MCF 10A (cell line): ENCODE measurements at regions not wholly inside any gene's neighbourhood (a gene's known extent, or its start where the extent isn't known, plus 50 kb on each side); places are given as distances from the start of the nearest gene placed in this dataset.
"Not testable (repeated sequence)": the region's sequence is repeated elsewhere in the genome, so short reads cannot be mapped to it uniquely, and the experiment has no call there.

ENCODE experiments used
- BruUV-seq: library from RNA; stranded (reverse); fragments of 400-500 nt; replicated peaks from 2 replicates; lab custom pipeline; 2021; lab: Mats Ljungman, UMichigan
- CTCF ChIA-PET: fragments of 300-600 bp; sonication (Branson Sonifier 250); formaldehyde crosslinking; extraction: SDS; loops from one replicate; lab custom pipeline; 2021; ENCODE audit warnings: antibody characterized with exemption, inconsistent platforms; lab: Yijun Ruan, JAX
- POLR2A ChIA-PET: fragments of 300-600, 350-650 bp; sonication (Branson Sonifier 250); formaldehyde crosslinking; extraction: SDS; loops from one replicate; lab custom pipeline; 2020; ENCODE audit warnings: antibody characterized with exemption, inconsistent platforms; lab: Yijun Ruan, JAX
- DNase-seq: peaks from one replicate; pipeline ENCODE4 v3.0.0-alpha.2; 2018; ENCODE audit not compliant: unreplicated experiment
- H3K27ac Mint-ChIP-seq: one replicate; pipeline ENCODE4 v1.8.0; 2022; ENCODE audit warnings: mild to moderate bottlenecking, low read depth, mixed read lengths; ENCODE audit not compliant: unreplicated experiment
- H3K27me3 Mint-ChIP-seq: one replicate; pipeline ENCODE4 v1.8.0; 2022; ENCODE audit warnings: mixed read lengths; ENCODE audit not compliant: insufficient read depth, unreplicated experiment
- H3K36me3 Mint-ChIP-seq: one replicate; pipeline ENCODE4 v1.8.0; 2022; ENCODE audit warnings: mild to moderate bottlenecking, moderate library complexity, mixed read lengths; ENCODE audit not compliant: insufficient read depth, unreplicated experiment
- H3K4me1 Mint-ChIP-seq: one replicate; pipeline ENCODE4 v1.8.0; 2022; ENCODE audit warnings: mixed read lengths; ENCODE audit not compliant: insufficient read depth, unreplicated experiment
- H3K4me3 Mint-ChIP-seq: one replicate; pipeline ENCODE4 v1.8.0; 2022; ENCODE audit warnings: mild to moderate bottlenecking, moderate library complexity, mixed read lengths; ENCODE audit not compliant: unreplicated experiment
- H3K9me3 Mint-ChIP-seq: one replicate; pipeline ENCODE4 v1.8.0; 2022; ENCODE audit warnings: mixed read lengths; ENCODE audit not compliant: unreplicated experiment
- intact Hi-C: fragments of 100-400 bp; cut with micrococcal nuclease; formaldehyde crosslinking; loops from 2 replicates; pipeline ENCODE4 v1.14.1; 2022
- TF ChIP-seq, protein P1 (sequence below): fragments of 200-600 bp; IDR thresholded peaks from one replicate; pipeline ENCODE4 v1.8.0; 2022; ENCODE audit warnings: antibody characterized with exemption, mild to moderate bottlenecking; ENCODE audit not compliant: unreplicated experiment

DNA sequence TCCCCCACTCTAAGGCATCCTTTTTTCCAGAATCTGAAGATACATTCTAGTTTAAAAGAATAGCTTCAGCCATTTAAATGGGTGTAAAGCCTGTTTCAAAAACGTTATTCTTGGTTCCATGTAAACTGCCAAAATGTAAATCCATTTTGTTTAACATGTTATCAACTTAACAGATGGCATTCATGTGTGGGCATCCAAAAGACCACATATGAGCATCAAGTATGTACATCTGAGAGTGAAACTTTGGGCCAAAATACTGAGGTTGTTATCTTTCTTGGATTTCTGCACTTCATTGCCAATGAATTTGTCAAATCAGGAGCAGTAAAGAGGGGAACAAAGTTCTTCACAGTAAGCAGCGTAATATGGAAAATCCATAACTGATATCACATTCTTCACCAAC, 395.4 kb downstream of the ZNF804A start:
- no TSS peak for BruUV-seq
- no peaks in the 10 kb centered on the region for H3K36me3 Mint-ChIP-seq
- ChIA-PET CTCF (no interaction called here), POLR2A (no interaction called here)
- TF ChIP-seq, protein P1, sequence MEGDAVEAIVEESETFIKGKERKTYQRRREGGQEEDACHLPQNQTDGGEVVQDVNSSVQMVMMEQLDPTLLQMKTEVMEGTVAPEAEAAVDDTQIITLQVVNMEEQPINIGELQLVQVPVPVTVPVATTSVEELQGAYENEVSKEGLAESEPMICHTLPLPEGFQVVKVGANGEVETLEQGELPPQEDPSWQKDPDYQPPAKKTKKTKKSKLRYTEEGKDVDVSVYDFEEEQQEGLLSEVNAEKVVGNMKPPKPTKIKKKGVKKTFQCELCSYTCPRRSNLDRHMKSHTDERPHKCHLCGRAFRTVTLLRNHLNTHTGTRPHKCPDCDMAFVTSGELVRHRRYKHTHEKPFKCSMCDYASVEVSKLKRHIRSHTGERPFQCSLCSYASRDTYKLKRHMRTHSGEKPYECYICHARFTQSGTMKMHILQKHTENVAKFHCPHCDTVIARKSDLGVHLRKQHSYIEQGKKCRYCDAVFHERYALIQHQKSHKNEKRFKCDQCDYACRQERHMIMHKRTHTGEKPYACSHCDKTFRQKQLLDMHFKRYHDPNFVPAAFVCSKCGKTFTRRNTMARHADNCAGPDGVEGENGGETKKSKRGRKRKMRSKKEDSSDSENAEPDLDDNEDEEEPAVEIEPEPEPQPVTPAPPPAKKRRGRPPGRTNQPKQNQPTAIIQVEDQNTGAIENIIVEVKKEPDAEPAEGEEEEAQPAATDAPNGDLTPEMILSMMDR, result no peak
- no peaks in the 10 kb centered on the region for H3K4me1 Mint-ChIP-seq
- H3K4me3 Mint-ChIP-seq, result no peak overlapping the region
- H3K27me3 Mint-ChIP-seq, result no peaks in the 10 kb centered on the region
- DNase-seq, result no peak
- intact Hi-C loops, result no loop called here
- no peak overlapping the region for H3K27ac Mint-ChIP-seq
- H3K9me3 Mint-ChIP-seq, result no peaks in the 10 kb centered on the region

DNA sequence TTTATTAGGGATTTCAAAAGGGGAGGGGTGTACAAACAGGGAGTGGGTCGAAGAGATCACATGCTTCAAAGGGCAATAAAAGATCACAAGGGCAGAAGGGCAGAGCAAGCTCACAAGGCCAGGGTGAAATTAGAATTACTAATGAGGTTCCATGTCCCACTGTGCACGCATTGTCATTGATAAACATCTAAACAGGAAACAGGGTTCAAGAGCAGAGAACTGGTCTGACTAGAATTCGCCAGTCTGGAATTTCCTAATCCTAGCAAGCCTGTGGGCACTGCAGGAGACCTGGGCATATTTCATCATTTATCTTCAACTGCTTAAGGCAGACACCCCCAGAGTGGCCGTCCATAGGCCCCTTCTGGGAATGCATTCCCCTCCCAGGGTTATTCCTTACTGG, 408.2 kb downstream of the ZNF804A start:
- H3K27ac Mint-ChIP-seq, result no peak overlapping the region
- H3K9me3 Mint-ChIP-seq, result peaks cover 20% of the 10 kb centered on the region
- ChIA-PET CTCF (no interaction called here), POLR2A (no interaction called here)
- no peaks in the 10 kb centered on the region for H3K27me3 Mint-ChIP-seq
- intact Hi-C loops, result no loop called here
- BruUV-seq, result no TSS peak
- no peak for DNase-seq
- no peaks in the 10 kb centered on the region for H3K4me1 Mint-ChIP-seq
- TF ChIP-seq, protein P1, result no peak
- H3K4me3 Mint-ChIP-seq, result no peak overlapping the region
- H3K36me3 Mint-ChIP-seq, result no peaks in the 10 kb centered on the region

DNA sequence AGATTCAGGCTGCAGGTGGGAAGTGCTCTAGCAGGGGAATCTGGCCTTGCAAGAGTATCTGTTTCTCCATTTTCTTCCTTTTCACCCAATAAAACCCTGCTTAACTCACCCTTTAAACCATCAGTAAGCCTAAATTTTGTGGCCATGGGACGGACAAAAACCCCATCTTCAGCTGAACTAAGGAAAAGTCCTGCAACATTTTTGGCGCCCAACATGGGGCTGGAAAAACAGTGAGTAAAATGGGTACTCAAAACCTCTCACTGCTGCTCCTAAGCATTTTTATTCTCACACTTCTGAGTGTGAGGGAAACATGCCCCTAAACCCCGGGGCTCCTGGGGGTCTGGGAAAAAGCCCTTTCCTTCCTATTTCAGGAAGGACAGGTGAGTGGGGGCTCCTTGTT, 414.3 kb downstream of the ZNF804A start:
- Mint-ChIP-seq H3K36me3 (no peaks in the 10 kb centered on the region), H3K4me1 (no peaks in the 10 kb centered on the region), H3K9me3 (peaks cover 29% of the 10 kb centered on the region), H3K4me3 (no peak overlapping the region), H3K27ac (no peak overlapping the region), H3K27me3 (no peaks in the 10 kb centered on the region)
- intact Hi-C loops, result no loop called here
- DNase-seq, result peak; percentile 25
- TF ChIP-seq, protein P1, result no peak
- POLR2A ChIA-PET, result no interaction called here
- no TSS peak for BruUV-seq
- CTCF ChIA-PET, result no interaction called here

DNA sequence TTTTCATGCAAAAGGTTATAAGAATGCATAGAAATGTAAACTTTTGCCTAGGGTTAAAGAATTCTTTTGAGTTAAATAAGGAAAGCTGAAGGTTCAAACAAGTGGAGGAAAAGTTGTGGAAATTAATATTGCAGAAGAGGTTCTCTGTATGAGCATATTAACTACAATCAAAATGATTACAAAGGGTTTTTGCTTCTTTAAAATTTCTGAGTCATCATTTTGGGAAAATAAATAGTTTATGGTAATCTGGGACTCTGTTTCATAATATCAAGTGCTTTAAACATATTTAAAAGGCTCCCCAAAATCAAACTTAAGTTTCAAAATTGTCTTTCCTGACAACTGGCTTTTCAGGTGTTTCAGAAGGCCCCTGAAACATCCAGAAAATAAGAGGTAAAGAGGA, 415.7 kb downstream of the ZNF804A start:
- CTCF ChIA-PET, result no interaction called here
- no peak overlapping the region for H3K27ac Mint-ChIP-seq
- peaks cover 29% of the 10 kb centered on the region for H3K9me3 Mint-ChIP-seq
- H3K4me3 Mint-ChIP-seq, result no peak overlapping the region
- TF ChIP-seq, protein P1, result no peak
- H3K27me3 Mint-ChIP-seq, result no peaks in the 10 kb centered on the region
- intact Hi-C loops, result no loop called here
- no TSS peak for BruUV-seq
- H3K36me3 Mint-ChIP-seq, result no peaks in the 10 kb centered on the region
- H3K4me1 Mint-ChIP-seq, result no peaks in the 10 kb centered on the region
- no peak for DNase-seq
- POLR2A ChIA-PET, result no interaction called here

DNA sequence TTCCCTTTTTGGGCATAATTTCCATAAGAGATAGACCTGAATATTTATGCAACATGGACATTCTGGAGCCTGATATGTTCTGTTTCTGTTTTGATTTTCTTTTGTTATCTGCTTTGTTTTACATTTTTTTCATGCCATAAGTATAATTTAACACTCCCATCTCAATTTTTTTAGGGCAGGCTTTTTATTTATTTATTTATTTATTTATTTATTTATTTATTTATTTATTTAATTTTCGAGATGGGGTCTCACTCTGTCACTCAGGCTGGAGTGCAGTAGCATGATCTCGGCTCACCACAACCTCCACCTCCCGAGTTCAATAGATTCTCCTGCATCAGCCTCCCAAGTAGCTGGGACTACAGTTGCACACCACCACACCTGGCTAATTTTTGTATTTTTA, 427.6 kb downstream of the ZNF804A start:
- H3K9me3 Mint-ChIP-seq, H3K4me3 Mint-ChIP-seq, BruUV-seq, POLR2A ChIA-PET, H3K4me1 Mint-ChIP-seq, H3K27ac Mint-ChIP-seq, H3K36me3 Mint-ChIP-seq, DNase-seq, intact Hi-C loops, H3K27me3 Mint-ChIP-seq: not testable (repeated sequence)
- CTCF ChIA-PET, result interaction anchor here (1.0 kb wide), 1 partner anchor 21 kb away, joined by 4 read pairs; no protein-coding TSS in a partner anchor
